ENCODE measurements at regions not wholly inside any gene's neighbourhood (a gene's known extent, or its start where the extent isn't known, plus 50 kb on each side); places are given as distances from the start of the nearest gene placed in this dataset.

- Histone ChIP-seq H3K18ac (ENCODE audit: extremely low read depth, low read length) (no peak overlapping the region), H2BK12ac (ENCODE audit: low read depth, low read length) (no peak overlapping the region), H4K5ac (ENCODE audit: insufficient read length, low read depth, low read length) (no peak overlapping the region), H3K4me3 (ENCODE audit: extremely low read depth in 1 of 4, insufficient read depth in 2 of 4, low read depth in 3 of 4, low read length in 4 of 4) (no peak overlapping the region), H3K4me1 (replicated peaks in 1 of 4; ENCODE audit: control insufficient read depth in 3 of 4, insufficient read depth in 4 of 4, low read length in 3 of 4) (no peaks in the 10 kb centered on the region), H3K14ac (ENCODE audit: insufficient read length) (no peak overlapping the region), H4K8ac (ENCODE audit: extremely low read depth, insufficient read depth, low read length) (no peak overlapping the region), H3K9me3 (ENCODE audit: insufficient read depth in 2 of 2, low read depth in 1 of 2, low read length in 1 of 2) (no peaks in the 10 kb centered on the region), H2BK5ac (ENCODE audit: low read depth, low read length) (no peak overlapping the region), H3K36me3 (ENCODE audit: control insufficient read depth in 2 of 4, insufficient read depth in 4 of 4, low read length in 3 of 4) (no peaks in the 10 kb centered on the region), H3K79me1 (ENCODE audit: low read depth, low read length) (no peaks in the 10 kb centered on the region), H2BK20ac (ENCODE audit: low read length) (no peak overlapping the region), H3K27me3 (replicated peaks in 1 of 4; ENCODE audit: control insufficient read depth in 3 of 4, extremely low read depth in 1 of 4, insufficient read depth in 3 of 4, low read length in 3 of 4) (no peaks in the 10 kb centered on the region), H2AFZ (ENCODE audit: low read length) (no peak overlapping the region), H2BK120ac (replicated peaks; ENCODE audit: low read depth, low read length) (no peak overlapping the region), H3K27ac (ENCODE audit: low read depth, low read length) (no peak overlapping the region), H4K20me1 (replicated peaks in 1 of 2; ENCODE audit: control insufficient read depth in 1 of 2, insufficient read depth in 2 of 2, low read length in 2 of 2) (no peaks in the 10 kb centered on the region), H2BK15ac (ENCODE audit: low read length) (no peak overlapping the region), H2AK5ac (ENCODE audit: low read depth, low read length) (no peak overlapping the region), H3K23ac (ENCODE audit: insufficient read length) (no peak overlapping the region), H3K23me2 (ENCODE audit: low read depth, low read length) (peaks cover 1% of the 10 kb centered on the region; the same call in 1 of the 2 replicates), H3K79me2 (ENCODE audit: control insufficient read depth in 1 of 2, insufficient read depth in 2 of 2, low read length in 2 of 2) (no peaks in the 10 kb centered on the region), H4K91ac (replicated peaks; ENCODE audit: insufficient read length, low read length) (no peak overlapping the region), H3K56ac (replicated peaks; ENCODE audit: insufficient read length, low read depth, low read length) (no peak overlapping the region), H3K4me2 (ENCODE audit: insufficient read depth in 1 of 2, low read depth in 2 of 2, low read length in 2 of 2) (no peak overlapping the region), H3K4ac (replicated peaks; ENCODE audit: insufficient read length, low read depth, low read length) (no peak overlapping the region), H3K9ac (replicated peaks in 1 of 4; ENCODE audit: extremely low read depth in 1 of 4, low read depth in 3 of 4, low read length in 3 of 4) (no peak overlapping the region)
- DNase-seq (ENCODE audit: low read depth in 1 of 2, low spot score in 2 of 2) (no peak), FAIRE-seq (no peak)
- CTCF ChIA-PET (ENCODE audit: partially characterized antibody) = no interaction called here
- 100% methylated on average over 1 of the region's 1 CpG; no CpG with 5 or more reads in 1 of the 2 experiments for WGBS, 2 experiments (ENCODE audit: extremely low coverage in 1 of 2, insufficient coverage in 1 of 2, insufficient read length in 1 of 2, insufficient replicate concordance in 2 of 2, low coverage in 1 of 2, low lambda C conversion rate in 2 of 2, missing lambda C conversion rate in 1 of 2)
- TF ChIP-seq CTBP2 (IDR thresholded peaks at IDR 0.05; ENCODE audit: borderline replicate concordance, insufficient read depth, insufficient read length, low read length) = no peak
- TF ChIP-seq JUND (IDR thresholded peaks at IDR 0.05; ENCODE audit: low read length) = no peak
- no peak for TF ChIP-seq ASH2L (IDR thresholded peaks at IDR 0.05; ENCODE audit: low read length)
- no peak for TF ChIP-seq TBP (IDR thresholded peaks at IDR 0.05; ENCODE audit: low read depth, low read length)
- TF ChIP-seq SIX5 (IDR thresholded peaks at IDR 0.05; ENCODE audit: low read depth, low read length) = no peak
- TF ChIP-seq SP4 (IDR thresholded peaks at IDR 0.05; ENCODE audit: low read length) = no peak
- TF ChIP-seq KDM5A (IDR thresholded peaks at IDR 0.05; ENCODE audit: low read length) = no peak
- TF ChIP-seq YY1 (IDR thresholded peaks at IDR 0.05; ENCODE audit: low read depth, low read length) = no peak
- no peak for TF ChIP-seq KDM1A (IDR thresholded peaks at IDR 0.05; ENCODE audit: borderline replicate concordance, low read length)
- POLR2A ChIA-PET (ENCODE audit: partially characterized antibody) = no interaction called here
Observed at GRCh38 chr12:85669911-85670310, 166.3 kb downstream of the RASSF9 start.
